AG04449 (cell line): ENCODE measurements at regions not wholly inside any gene's neighbourhood (a gene's known extent, or its start where the extent isn't known, plus 50 kb on each side); places are given as distances from the start of the nearest gene placed in this dataset.

Source experiments
- CTCF ChIA-PET: fragments of 350-600 bp; formaldehyde crosslinking; extraction: SDS; loops from one replicate; lab custom pipeline; 2021; ENCODE audit warnings: antibody characterized with exemption; lab: Yijun Ruan, JAX
- POLR2A ChIA-PET: fragments of 400-600, 350-600 bp; formaldehyde crosslinking; extraction: SDS; loops from one replicate; lab custom pipeline; 2020; ENCODE audit warnings: antibody characterized with exemption, inconsistent platforms; lab: Yijun Ruan, JAX
- DNase-seq: peaks from one replicate; pipeline ENCODE4 v3.0.0-alpha.2; 2010; ENCODE audit warnings: low read depth, low spot score
- H3K4me3 ChIP-seq: 2 replicates; pipeline ENCODE4 v1.5.1; 2011; ENCODE audit warnings: low read depth, mild to moderate bottlenecking, control low read depth, low read length
- TF ChIP-seq, protein P1 (sequence below): IDR thresholded peaks from one replicate; pipeline ENCODE4 v1.5.1; 2011; ENCODE audit warnings: mild to moderate bottlenecking, moderate library complexity, low read length, control low read depth, inconsistent platforms; ENCODE audit not compliant: insufficient read depth; ENCODE audit errors: missing control alignments

DNA sequence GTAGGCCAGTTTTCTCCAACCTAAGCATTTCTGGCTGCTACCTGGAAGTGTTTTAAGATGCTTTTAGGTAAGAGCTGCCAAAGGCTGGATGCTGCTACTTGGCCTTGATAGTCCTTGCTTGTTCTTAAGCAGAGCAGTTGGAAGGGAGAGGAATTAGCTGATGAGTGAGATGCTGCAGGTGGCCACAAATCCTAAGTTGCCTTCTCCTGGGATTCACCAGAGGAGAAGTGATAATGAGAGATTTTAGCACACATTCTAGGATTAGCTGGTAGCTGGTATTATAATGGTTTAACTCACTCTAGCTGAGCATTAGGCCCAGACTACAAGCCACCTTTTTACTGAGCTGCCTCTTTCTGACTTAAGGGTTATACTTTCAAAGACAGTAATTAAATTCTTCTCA, 442.9 kb upstream of the RAG2 start:
- TF ChIP-seq, protein P1, sequence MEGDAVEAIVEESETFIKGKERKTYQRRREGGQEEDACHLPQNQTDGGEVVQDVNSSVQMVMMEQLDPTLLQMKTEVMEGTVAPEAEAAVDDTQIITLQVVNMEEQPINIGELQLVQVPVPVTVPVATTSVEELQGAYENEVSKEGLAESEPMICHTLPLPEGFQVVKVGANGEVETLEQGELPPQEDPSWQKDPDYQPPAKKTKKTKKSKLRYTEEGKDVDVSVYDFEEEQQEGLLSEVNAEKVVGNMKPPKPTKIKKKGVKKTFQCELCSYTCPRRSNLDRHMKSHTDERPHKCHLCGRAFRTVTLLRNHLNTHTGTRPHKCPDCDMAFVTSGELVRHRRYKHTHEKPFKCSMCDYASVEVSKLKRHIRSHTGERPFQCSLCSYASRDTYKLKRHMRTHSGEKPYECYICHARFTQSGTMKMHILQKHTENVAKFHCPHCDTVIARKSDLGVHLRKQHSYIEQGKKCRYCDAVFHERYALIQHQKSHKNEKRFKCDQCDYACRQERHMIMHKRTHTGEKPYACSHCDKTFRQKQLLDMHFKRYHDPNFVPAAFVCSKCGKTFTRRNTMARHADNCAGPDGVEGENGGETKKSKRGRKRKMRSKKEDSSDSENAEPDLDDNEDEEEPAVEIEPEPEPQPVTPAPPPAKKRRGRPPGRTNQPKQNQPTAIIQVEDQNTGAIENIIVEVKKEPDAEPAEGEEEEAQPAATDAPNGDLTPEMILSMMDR: no peak
- no peak for DNase-seq
- POLR2A ChIA-PET: no interaction called here
- no peak overlapping the region for H3K4me3 ChIP-seq
- CTCF ChIA-PET: no interaction called here

DNA sequence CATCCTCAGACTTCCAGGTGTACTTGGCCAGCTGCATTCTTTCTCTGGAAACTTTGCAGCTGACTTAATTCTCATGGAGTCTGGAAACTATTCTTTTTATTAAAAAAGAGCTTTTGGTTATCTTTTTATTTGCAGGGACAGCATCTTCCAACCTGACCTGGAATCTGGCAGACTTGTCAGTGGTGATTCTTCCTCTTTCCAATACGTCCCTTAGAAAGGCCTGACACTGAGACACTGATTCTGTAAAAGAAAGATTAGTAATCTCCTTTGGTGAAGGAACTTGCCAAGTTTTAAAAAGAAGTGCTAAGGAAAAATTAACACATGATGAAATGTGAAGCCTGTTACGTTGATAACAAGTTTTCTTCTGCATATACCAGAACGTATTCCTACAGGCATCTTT, 440.9 kb upstream of the RAG2 start:
- DNase-seq: no peak
- ChIA-PET CTCF (no interaction called here), POLR2A (no interaction called here)
- TF ChIP-seq, protein P1: no peak
- H3K4me3 ChIP-seq: no peak overlapping the region

DNA sequence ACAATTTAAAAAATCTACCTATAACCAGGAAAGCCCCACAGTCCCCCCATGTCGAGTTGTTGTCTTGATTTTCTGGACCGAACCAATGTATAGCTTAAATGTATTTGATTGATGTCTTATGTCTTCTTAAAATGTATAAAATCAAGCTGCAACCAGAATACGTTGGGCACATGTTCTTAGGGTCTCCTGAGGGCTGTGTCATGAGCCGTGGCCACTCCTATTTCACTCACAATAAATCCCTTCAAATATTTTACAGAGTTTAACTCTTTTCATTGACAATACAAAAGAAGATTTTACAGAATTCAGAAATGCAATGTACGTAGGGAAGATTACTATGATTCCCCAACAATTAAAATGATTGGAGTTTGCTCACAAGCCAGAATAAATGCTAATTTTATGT, 428.7 kb upstream of the RAG2 start:
- TF ChIP-seq, protein P1: no peak
- POLR2A ChIA-PET: no interaction called here
- DNase-seq: no peak
- no peak overlapping the region for H3K4me3 ChIP-seq
- CTCF ChIA-PET: no interaction called here

DNA sequence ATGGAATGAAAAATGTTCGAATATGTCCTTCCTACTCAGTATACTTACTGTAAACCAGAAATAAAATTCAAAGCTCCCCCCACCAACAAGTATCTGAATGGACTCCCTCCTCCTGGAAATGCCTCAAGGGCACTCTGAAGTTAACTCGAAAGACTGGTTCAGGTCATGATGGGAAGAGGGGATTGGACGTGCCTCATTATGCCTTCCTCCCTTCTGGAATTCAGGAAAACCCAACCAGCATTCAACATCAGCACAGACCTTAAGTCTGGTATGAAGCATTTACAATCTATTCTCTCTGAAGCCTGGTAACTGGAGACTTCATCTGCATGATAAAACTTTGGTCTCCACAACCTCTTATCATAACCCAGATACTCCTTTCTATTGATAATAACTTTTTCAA, 428.3 kb upstream of the RAG2 start:
- POLR2A ChIA-PET: no interaction called here
- DNase-seq: no peak
- H3K4me3 ChIP-seq: no peak overlapping the region
- CTCF ChIA-PET: no interaction called here
- TF ChIP-seq, protein P1: no peak

DNA sequence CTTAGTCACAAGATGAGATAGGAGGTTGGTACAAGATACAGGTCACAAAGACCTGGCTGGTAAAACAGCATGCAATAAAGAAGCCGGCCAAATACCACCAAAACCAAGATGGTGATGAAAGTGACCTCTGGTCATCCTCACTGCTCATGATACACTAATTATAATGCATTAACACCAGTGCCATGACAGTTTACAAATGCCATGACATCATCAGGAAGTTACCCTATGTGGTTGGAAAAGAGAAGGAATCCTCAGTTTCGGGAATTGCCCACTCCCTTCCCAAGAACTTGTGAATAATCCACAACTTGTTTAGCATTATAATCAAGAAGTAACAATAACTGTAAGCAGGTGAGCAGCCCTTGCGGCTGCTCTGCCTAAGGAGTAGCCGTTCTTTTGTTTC, 408.5 kb upstream of the RAG2 start:
- no peak for DNase-seq
- POLR2A ChIA-PET: no interaction called here
- CTCF ChIA-PET: no interaction called here
- TF ChIP-seq, protein P1: no peak
- H3K4me3 ChIP-seq: no peak overlapping the region

DNA sequence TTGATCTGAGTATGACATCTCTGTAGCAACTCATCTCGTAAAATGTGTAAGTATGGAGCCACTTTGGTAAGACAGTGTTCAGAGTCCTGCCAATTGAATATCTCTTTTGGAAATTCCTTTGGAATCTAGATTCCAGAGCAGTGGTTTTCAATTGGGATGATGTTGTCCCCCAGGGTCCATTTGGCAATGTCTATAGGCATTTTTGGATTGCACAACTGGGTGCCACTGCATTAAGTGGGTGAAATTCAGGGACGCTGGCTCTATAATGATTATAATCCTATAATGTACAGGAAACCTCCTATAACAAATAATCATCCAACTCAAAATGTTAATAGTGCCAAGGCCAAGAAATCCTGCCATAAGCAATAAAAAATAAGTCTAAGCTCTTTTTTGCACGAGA, 404.8 kb upstream of the RAG2 start:
- H3K4me3 ChIP-seq: no peak overlapping the region
- ChIA-PET CTCF (no interaction called here), POLR2A (no interaction called here)
- no peak for DNase-seq
- TF ChIP-seq, protein P1: no peak
